Hindlimb muscle (tissue), 1 donor: ENCODE measurements at regions not wholly inside any gene's neighbourhood (a gene's known extent, or its start where the extent isn't known, plus 50 kb on each side); places are given as distances from the start of the nearest gene placed in this dataset.

Experiments
- DNase-seq: peaks from one replicate; pipeline ENCODE4 v3.0.0-alpha.2; 2013

DNA sequence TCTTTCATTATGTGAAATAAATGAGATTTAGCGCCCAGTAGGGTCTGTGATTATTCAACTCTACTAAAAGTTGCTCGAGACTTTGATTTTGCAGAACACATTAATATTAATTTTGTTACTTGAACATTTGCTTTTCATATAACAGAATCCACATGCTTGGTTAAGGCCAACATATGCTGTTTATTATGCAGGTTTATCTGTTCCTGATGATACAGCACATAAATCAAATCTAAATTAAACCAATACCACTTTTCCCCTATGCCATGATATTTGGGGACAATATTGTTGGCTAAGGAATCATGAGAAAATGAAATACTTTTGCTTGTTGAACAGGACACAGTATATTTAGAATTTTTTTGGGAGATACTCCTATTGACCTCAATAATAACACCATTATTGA lies 291.1 kb downstream of the USP25 start:
- no peak for DNase-seq

DNA sequence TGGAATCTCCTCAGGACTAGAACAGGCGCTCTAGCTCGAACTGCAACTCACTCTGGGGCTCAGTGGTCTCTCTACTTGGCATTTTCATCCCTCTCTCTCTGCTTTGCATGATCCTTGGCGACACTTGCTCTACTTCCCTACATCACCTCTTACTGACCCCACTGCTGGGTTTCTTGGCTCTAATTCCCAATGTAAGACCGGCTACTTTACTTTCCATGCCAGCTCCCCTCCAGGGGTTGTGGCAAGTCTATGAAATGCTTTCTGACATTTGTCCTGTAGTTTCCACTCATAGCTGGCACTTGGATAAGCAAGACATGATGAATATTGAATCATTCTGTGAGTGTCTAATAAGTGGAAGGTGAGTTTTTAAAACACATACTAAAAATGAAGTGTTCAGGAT lies 292.3 kb downstream of the USP25 start:
- no peak for DNase-seq

DNA sequence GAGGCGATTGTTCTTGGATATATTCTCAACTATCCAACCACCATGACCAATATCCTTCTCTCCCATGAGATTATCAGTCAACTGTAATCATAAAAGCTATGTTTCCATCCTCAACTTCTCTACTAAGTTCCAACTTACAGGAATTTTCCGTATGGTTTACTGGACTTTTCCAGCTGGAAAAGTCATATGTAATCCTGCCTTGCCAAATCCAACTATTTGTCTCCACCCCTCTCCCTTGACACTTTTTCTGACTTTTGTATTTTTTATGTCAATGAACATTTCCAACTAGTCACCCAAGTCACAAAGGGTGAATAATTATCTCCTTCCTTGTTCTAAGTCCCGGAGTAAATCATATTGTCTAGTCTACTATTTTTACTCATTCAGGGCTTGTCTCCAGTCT lies 293.1 kb downstream of the USP25 start:
- peak; percentile 53 for DNase-seq

DNA sequence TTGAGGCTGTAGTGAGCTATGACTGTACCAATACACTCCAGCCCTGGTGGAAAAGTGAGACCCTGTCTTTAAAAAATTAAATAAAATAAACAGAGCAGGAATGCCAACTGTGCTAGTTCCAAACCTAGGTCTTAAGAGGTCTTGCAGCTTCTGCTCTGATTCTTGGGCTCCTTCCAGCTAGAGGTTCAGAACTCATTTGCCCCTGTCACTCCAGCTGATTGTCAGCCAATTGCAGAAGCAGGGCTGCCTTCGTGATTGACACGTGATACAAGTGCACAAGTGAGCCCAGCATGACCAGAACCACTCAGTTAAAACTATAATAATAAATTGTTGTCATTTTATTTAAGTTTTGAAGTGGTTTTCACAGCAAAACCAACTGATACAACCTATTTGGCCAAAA lies 298.4 kb downstream of the USP25 start:
- DNase-seq = no peak

DNA sequence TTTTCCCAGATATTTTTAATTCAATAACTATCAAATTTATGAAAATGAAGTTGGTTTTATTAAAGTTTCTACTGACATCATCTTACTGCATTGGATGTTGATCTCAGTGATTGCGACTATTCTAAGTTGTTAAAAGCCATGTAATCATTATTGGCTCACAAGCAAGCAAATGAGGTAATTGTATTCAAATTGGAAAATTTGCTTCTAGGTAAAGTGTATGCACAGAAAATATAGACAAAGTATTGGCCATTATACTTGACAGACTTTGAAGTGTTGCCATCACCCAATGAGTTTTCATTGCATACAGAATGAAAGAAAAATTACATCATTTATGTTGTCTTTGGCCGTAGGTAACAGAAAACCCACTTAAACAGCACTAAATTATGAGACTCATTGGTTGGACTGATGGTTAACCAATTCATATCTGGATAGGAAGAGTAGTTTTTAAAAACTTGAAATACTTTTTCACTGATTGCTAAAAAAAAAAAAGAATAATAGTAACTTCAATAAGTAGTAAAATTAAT lies 299.2 kb downstream of the USP25 start:
- no peak for DNase-seq

DNA sequence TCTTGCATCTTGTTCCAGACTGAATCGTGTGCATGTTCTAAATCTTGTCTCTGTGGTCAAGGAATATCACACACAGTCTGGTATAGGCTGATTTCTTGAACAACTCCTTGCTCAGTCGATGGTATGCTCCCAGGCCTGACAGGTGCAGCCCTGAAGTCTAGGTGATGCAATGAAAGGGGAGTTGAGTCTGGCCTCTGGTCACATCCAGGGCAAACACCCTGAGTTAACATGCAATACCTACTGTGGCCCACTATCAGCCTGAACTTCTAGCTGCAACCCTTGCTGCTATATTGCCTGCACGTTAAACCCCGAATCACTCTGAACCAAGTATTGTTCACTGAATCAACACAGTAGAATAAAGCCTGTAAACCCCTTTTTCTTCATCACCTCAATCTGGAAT lies 303.4 kb downstream of the USP25 start:
- DNase-seq = no peak

DNA sequence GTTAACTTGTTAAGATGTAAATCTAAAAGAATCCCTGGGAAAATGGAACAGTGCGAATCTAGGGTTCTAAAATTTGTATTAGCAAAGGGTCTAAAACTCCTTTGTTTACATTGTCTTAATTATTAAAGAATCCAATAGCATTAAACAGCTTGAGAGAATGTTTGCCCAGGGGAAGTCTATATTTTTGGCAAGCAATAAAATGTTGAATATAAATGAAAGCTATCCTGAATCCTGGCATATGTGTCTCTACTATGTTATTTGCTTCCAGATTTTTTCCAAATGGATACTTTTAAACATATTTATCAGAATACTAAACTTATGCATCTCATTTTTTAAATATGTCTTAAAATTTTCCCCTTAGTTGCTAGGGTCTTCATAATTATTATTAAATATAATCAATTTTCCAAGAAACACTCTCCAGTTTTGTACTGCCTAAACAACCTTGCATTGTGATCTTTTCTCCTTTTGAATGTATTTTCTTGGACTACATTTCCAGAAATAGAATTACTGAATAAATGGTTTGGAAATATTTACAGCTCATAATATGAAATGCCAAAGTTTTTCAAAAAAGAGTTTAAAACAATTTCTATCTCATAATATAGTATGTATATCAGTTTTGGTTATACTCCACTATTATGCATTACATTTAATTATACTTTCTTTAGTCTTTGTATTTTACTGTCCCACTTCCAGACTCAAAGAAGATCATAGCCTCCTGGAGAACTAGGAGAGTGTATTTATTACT lies 304.8 kb downstream of the USP25 start:
- DNase-seq = no peak

DNA sequence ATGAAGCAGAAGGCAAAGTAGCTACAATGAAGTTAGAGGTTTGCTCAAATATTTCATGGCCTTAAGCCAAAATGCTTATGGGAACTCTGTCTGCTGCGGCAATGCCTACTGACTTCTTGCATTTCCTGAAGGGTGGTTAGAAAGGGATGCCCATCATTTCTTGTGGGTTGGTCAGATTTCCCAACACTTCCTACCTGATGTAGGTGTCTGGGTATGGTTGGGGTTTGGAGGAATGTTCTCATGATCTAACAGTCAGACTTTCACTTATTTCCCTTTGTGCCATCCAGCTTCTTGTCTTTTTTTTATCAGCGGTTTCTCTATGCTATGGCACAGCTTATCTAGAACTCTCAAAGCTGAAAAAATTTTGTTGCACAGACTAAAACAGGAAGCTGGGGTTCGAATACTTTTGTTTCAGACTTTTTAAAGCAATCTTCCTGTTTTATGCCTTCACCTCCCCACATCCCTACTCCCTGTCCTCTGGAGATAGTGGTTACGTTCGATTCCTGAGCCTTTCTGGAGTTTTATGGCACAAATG lies 307.7 kb downstream of the USP25 start:
- DNase-seq = no peak

DNA sequence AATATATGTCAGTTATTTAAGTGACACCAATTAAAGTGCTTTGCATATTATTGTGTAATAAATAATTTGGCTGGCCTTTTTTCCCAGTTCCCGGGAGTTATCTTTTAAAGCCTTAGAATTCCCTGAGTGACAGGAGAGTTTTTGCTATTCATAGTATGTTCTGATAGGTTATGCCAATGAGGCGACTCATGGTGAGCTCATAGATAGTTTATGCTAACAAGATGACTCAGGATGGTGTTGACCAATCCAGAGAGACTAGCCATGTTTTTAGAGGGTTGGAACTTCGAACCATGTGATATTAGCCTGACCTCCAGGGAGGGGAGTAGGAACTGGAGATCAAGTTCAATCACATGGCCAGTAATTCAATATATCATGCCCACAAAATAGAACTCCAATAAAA lies 310.8 kb downstream of the USP25 start:
- no peak for DNase-seq

DNA sequence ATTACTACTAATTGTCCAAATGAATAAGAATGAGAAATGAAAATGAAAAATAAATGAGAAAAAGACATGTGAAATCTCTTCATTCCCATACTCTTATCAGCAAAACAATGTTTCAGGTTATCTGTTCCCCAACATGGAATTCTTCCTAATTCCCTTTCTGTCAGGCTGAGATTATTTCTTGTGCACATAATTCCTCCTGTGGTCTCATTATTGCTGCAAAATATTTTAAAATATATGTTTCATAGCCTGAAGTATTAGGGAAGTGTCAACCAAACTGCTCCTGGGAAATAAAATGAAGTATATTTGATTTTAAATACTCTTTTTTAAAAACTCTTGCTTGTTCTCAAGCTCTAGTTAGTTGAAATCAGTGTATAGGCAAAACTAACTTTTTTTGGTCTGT lies 314.9 kb downstream of the USP25 start:
- no peak for DNase-seq

DNA sequence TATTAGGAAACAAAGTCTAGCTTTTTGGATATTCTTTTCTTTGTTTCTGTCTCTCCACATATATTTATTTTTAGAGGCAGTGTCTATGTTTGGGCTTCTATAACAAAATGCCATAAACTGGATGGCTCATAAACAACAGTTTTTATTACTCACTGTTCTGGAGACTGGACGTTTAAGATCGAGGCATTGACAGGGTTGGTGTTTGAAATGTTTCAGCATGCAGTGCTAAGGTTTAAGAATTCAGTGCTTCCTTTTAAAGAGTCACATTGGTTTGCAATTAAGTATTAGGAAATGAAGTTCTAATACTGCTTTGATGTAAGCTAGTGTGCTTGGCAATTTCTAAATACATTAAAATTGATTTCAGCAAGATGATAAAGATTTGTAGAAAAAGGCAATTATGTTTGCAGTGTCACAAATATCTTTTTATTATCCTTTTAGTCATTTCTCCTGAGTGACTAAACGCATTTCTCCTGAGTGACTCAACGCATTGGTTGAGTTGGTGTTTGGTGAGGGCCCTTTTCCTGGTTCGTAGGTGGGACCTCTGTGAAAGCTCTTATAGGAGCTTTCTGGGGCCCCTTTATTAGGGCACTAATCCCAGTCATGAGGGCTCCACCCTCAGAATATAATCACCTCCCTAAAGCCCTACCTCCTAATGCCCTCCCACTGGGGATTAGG lies 317.0 kb downstream of the USP25 start:
- no peak for DNase-seq

DNA sequence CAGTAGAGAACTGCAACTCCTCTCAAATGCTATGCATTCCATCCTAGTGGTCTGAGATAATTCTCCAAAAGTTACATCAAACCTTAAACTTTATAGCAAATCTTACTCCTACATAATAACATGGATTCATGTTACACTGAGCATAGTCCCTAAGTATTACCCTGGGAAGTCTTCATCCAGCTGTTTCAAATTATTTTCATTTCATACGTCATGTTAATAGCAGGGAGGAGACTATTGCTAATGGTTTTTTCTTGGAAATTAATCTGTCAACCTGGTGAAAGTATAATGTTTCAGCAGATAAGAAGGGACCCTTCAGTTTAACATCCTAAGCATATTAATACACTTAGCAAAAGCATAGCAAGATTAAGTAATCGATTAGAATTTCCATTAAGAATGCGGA lies 318.1 kb downstream of the USP25 start:
- no peak for DNase-seq

DNA sequence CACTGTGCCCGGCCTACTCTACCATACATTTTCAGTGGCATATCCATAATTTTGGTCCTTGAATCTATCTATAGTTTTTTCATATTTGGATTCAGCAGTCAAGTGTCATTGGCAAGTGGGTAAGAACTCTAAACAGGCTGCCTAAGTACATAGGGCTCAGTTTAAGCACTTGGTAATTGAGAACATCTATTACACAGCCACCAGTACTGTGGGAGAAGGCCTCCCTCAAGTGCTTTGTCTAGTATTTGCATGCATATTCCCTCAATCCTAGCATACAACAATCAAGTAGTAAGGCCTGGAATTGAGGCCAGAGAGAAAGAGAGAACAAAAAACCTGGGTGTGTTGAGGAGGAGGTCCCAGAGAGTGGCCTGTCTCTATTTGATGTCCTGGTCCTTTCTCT lies 325.2 kb downstream of the USP25 start:
- DNase-seq = no peak

DNA sequence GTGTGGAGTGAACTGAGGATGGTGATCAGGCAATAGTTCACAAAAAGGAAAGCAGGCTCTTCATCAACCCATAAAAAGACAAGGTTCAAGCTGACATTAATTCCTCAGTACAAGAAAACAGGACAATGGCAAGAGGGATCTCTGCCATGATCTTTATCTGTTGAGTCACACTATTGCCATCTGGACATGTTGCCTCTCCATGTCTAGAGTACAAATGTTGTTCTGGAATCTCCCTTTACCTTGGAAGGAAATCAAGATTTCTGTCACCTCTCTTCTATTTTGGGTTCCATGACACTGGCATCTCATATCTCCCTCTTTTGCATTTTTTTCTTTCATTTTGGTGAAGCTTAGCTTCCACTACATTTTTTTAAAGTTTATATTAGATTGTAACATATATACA lies 329.1 kb downstream of the USP25 start:
- no peak for DNase-seq

DNA sequence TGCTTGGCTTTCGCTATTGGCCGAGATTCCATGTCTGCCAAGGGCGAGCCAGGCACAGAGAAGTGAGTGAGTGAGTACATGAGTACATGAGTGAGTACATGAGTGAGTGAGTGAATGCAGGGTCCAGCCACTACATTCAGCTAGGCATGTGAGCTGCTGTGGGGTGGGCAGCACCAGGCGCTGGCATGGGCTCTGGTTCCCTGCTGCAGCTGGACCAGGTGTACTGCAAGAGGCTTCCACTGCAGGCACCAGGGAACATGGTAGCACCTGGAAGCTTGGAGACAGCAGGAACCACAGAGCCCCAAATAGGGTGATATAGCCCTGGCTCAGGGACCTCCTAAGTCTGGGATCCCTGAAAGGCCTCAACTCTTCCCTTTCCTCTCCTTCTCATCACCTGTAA lies 330.2 kb downstream of the USP25 start:
- no peak for DNase-seq

DNA sequence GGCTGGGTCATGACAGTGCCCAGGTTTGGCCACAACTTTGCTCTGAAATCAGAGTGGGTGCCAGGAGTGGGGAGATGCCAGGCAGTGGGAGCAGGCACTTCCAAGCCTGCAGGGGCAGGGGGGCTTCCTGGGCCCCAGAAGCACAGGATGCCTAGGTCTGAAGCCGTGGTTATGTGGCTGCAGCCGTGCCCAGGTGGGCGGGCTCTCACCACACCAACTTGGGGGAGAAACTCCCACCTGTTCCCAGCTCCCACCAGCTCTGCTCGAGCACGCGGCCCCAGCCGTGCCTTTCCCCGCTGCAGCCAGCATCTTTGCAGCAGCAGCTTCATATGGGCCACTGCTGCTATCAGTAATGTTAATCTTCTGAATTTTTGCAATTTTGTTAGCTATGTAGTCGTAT lies 331.4 kb downstream of the USP25 start:
- no peak for DNase-seq

DNA sequence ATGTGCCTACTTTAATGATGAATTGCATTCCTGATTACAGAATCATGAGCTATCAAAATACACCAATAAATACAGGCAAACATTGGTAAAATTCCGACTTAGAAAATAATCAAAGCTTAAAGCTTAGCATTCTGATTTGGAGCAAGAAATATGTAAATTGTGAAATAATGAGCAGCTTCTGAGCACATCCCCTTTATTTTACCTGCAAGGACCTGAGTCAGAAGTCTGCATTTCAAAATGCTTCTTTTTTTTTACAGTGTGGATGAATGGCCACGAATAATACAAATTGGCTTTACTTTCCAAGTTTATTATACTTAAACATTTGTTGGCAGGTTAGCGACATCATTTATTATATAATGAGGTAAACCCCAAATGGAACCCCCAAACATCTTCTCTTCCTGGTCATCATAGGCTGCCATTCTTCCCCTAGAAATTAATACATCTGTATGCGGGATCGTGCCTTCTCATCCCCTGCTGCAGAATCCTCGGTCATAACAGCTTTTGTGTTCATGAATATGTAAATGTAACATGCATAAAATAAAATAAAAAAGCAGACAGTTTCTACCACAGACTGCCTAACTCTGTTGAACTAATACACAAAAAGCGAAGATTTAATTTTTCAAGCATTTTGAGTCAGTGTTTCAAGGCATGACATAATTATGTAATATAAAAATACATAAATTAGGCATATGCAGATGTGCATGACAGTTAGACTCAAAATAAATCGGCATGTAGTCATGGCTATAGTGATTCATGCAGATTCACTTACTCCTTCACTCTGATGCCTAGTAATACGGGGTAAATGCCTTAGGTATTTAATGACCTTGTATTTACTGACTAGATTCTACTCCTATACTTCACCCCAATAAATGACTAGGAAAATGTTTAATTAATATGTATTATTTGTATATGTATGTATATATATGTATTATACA lies 339.7 kb downstream of the USP25 start:
- no peak for DNase-seq

DNA sequence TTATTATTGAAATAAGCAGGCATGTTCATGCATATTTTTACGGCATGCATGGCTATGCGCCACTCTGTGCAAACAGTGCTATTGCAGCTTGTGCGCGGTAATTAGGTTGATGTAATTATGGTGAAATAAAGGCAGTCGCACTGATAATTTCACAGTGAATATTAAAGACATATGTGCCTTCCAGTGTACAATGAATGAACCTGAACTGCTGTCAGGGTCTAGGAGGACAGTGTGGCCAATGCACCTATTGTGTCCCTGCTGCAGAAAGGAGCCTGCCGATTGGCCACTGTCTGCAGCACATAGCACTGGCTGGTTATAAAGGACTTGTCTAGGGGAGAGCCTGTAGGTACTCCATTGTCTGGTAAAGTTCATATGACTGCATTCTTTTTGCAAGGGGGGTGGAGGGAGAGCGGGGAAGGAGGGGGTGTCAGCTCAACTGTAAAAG lies 340.4 kb downstream of the USP25 start:
- peak; percentile 21 for DNase-seq

DNA sequence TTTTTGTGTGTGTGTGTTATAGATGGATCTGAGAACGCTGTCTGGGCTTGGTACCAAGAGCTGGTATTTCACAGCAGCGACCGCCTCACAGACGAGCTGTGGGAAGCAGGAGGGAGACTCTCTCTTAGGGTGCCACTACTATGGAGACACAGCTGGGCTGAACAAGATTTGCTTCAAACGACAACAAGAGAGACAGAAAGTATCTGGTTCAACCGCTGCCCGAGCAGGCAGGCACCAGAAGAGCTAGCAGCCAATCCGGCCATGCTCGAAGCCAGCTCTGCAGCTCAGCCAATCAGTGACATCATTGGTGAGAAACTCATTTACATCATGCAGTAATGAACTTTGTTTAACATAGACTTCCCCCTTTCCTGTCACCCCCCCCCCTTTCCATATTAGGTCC lies 341.3 kb downstream of the USP25 start:
- peak; percentile 35 for DNase-seq

DNA sequence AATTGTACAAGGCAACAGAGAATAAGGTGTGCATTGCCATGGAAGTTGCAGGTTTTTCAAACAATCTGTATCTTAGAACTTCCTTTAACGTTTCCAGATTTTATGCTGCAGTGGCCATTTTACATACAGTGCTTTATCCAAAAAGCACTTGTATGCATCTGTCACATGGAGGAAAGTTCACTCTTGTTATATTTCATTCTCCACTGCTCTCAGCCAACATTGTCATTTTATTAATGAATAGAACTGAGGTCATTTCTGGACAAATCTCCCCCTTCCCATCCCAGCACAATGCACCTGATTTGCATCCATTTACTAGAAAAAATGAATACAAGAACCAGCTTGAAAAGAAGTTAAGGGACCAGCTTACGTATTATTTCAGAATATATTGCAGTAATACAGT lies 342.0 kb downstream of the USP25 start:
- DNase-seq = peak; percentile 55

DNA sequence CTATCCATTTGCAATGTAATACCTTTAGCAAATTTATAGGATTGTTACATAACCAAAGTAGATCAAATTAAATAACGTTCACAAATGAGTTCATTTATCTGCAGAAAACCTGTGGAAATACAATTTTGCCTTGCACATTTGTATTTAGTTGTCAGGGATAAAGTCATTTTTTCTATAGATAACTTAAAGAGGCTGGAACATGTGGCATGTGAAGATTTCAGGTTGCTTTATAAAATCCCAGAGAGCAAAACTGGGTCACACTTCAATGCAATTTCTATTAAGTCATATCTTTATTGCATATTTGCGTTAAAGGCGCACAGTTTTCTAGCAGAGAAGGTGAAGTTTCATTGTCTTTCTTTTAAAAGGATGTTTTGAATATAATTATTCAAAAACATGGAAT lies 342.4 kb downstream of the USP25 start:
- no peak for DNase-seq

DNA sequence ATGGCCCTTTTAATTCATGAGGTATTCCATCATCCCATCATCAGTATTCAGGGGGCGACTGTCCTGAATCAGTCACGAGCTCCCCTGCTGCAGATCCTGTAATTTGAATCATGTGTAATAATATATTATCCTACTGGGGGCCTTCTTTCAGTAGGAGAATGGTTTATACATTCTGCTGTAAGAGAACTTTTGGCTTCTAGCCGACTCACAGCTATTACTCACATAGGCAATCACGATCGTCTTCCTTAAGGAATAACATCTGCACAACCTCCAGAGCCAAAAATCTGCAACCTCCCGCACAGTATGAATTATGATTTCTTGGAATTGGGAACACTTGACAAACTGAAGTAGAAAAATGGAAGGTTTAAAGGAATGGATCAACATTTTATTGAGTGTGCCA lies 343.0 kb downstream of the USP25 start:
- peak; percentile 86 for DNase-seq

DNA sequence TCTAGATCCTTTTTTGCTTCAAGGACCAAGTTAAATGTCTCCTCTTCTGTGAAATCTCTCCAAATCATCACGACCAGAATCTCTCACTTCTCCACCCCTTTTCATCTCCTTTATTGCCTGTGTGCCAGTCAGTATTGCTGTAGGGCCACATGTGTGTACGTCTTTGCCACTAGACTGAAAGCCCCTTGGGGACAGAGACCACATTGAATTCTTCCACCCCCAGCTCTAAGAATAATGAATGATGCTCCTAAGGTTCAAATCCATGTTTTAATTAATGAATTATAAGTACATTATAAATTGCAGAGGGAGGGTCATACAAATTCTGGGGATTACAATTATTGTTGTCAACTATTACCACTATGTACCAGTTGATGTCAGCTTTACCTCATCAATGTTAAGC lies 343.8 kb downstream of the USP25 start:
- no peak for DNase-seq
